Ecto neural progenitor cell (in vitro differentiated cells): ENCODE measurements at regions not wholly inside any gene's neighbourhood (a gene's known extent, or its start where the extent isn't known, plus 50 kb on each side); places are given as distances from the start of the nearest gene placed in this dataset.
"Not testable (repeated sequence)": the region's sequence is repeated elsewhere in the genome, so short reads cannot be mapped to it uniquely, and the experiment has no call there.

Experiments
- DNase-seq: peaks from one replicate; pipeline ENCODE4 v3.0.0-alpha.2; 2018; ENCODE audit warnings: low spot score

- DNase-seq: no peak
Measured at GRCh38 chr3:115388811-115389210, 234.5 kb upstream of the GAP43 start.

DNA sequence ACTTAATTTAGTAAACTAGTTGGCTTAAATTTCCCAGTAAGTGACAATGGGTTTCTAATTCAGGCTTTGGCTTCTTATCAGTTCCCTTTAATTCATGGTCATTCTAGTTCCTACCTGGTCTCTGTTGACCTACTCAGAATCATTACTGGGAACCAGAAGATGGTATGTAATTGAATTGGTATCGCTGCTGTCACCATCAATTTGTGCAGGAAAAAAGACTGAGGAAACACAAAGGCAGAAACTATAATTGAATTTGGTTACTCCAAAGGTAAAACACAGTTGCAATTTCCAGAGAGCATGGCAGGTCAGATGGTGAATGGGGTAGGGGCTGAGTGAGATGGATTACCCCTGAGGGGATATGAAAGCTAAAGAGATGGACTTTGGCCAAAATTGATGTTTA, 226.5 kb upstream of the GAP43 start:
- DNase-seq: no peak

GRCh38 chr3:115397433-115397832, 225.9 kb upstream of the GAP43 start:
- DNase-seq: no peak

- DNase-seq: no peak
Measured at GRCh38 chr3:115398506-115398905, 224.8 kb upstream of the GAP43 start.

DNA sequence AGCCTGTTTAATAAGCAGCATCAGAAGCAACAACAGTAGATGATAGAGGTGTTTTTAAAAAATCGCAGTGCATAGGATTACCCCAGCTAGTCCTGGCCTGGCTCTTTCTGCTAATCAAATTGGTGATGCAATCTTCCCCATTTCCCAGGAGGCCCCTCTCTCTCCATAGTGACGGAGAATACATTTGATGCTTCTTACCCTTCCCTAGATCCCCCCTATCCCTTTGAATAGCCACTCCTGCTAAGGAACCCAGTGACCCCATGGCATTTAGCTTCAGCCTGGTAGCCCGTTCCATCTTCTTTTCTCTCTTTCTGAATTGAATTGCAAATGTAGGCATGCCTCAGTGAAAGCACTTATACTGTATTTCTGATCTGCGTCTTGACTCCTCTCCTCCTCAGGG, 223.6 kb upstream of the GAP43 start:
- no peak for DNase-seq

DNA sequence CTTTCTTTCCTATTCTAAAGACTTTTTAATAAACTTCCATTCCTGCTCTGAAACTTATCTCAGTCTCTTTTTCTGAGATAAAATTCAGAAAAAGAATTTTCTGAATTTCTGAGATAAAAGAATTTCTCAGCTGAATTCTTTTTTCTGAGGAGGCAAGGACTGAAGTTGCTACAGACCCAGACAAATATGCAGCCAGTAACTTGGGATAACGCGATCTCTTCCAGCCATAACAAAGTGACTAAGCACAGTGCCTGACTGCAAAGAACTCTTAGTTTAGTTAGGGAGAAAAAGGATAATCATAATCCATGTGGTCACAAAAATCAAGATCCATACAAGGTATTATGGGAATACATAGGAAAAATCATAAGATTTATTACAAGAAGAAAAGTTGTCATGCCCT, 222.0 kb upstream of the GAP43 start:
- no peak for DNase-seq

DNA sequence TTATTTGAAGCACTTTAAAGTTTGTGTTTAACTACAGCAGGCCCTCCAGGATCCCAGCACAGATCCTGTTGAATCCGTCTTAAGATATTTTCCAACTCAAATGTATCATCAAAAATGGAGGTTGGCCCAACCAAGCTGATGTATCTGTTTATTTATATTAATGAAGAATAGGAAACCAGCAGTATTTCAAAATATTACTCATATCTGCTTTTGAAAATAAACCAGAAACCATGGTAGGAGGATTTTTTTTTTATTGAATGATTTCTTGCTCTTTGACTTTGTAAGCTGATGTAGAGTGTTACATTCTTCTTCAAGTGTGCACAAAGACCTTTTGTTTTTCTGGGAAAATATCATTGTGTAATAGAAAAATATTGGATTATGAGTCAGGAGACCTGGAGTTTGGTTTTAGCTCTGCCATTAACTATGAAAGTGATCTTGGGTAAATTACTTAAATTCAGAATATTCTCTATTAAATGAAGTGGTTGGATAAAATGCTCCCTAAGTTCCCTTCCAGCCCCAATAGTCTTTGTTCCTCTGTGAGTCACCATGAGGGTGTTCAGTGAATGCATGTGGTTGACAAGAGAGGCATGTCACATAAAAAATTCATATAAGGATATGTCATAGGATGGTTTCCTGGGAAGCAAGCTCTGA, 221.3 kb upstream of the GAP43 start:
- DNase-seq: no peak

DNA sequence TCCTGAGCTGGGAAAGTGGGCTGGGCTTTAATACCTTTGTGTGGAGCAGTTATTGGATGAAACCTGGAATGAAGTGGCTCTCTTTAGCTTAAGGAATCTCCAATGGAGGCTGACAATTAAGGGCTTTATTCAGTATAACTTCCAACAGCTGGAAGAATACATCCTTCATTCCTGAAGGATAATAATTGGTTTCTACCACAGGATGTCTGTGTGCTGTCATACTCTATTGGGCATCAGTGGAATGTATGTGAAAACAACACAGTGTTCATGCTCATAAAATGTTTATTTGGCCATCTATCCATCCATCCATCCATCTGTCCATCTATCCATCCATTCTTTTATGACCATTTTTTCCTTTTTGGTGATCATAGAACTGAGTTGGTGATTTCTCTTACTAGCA, 220.7 kb upstream of the GAP43 start:
- DNase-seq: no peak

- DNase-seq: no peak
Measured at GRCh38 chr3:115403786-115404185, 219.5 kb upstream of the GAP43 start.

GRCh38 chr3:115409596-115409995, 213.7 kb upstream of the GAP43 start:
- DNase-seq: no peak

DNA sequence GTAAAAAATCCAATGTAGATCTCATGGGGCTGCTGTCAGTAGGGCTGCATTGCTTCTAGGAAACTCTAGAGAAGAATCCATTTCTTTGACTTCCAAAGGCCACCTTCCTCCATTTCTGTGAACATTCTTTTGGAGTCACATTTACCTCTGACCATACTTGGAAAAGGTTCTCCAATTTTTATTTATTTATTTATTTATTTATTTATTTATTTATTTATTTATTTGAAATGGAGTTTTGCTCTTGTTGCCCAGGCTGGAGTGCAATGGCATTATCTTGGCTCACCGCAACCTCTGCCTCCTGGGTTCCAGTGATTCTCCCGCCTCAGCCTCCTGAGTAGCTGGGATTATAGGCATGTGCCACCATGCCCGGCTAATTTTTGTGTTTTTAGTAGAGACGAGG, 208.7 kb upstream of the GAP43 start:
- DNase-seq: not testable (repeated sequence)

DNA sequence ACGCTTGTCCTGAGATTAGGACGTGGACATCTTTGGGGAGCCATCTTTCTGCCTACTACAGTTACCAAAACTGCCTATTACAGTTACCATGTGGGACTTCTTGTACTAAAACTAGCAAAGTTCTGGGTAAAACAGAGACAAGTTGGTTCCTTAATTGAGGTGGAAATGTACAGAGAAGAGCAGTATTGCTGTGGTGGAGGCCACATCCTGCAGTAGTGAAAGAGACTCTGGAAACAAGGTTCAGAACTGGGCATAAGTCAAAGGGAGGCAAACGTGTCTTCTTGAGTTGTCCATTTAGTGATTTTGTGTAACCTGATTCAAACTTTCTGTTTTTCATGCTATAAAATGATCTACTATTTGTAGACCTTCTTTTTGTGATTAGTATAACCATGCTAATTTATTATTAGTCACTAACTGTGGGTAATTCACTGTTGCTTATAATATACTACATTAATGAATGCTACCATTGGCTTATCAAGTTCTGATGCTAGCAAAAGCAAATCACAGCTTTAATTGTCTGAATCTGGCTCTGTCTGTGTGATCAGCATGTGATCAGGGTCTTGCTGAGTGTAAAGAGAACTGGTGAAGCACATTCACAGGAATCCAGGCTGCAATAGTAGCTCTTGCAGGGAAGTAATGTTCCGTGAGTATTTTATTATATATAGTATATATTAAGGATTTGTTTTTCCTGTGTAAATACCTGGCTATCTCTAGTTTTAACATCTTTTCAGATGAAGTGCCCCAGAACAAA, 207.9 kb upstream of the GAP43 start:
- no peak for DNase-seq

- no peak for DNase-seq
Measured at GRCh38 chr3:115418583-115418982, 204.7 kb upstream of the GAP43 start.

DNA sequence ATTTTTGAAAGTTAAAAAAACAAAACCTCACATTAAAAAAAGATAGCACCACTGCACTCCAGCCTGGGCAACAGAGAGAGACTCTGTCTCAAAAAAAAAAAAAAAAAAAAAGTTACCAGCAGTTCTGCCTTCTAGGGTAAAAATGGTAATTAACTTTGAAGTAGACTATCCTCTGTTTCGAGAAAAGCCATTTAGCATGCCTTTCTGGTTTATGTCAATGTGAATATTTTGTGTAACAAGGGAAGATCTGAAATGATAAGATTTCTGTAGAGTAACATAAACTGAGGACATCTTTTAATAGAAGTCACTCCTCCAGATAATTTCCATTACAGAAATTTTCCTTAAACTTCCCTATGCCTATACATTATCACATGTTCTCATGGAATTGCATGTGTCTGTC, 203.2 kb upstream of the GAP43 start:
- no peak for DNase-seq

DNA sequence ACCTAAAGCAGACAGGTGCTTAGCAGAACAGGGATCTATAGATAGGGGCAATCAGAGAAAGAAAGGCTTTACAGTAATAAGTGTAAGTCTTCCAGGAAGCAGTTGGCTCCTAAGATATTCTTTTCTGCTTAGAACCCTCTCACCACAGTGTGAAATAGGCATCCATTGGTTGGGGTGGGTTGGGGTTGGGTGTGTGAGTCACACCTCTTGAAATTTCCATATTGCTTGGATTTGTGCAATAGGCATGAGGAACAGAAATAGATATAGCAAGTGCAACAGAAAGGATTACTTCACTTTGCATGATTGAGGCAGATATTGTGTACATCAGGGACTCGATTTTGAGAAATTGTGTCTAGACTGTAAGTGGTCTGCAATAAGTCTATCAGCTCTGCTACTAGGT, 200.1 kb upstream of the GAP43 start:
- no peak for DNase-seq

- DNase-seq: no peak
Measured at GRCh38 chr3:115428841-115429240, 194.5 kb upstream of the GAP43 start.

DNA sequence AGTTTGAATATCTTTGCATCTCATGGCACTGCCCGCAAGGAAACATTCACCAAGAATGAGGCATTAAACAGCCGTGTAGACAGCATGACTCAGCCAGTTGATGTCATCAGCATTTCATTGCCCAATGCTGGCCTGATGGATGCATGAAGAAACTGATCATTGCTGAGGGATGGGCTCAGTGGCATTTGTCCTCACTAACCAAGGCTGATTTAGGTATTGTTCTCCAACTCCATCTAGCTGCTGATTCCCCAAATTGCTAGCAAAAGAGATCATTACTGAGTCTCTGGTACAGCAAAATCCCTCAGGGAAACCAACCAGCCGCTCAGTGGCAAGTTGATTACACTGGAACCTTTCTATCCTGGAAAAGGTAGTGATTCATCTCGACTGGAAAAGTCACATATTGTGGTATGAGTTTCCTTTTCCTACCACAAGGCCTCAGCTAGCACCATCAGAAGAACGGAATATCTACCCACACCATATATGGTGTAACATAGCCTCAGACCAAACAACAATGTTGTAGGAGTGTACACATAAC, 186.5 kb upstream of the GAP43 start:
- no peak for DNase-seq

- DNase-seq: no peak
Measured at GRCh38 chr3:115438799-115439198, 184.5 kb upstream of the GAP43 start.

GRCh38 chr3:115445559-115445958, 177.8 kb upstream of the GAP43 start:
- DNase-seq: no peak

GRCh38 chr3:115448851-115449250, 174.5 kb upstream of the GAP43 start:
- DNase-seq: no peak

GRCh38 chr3:115450036-115450435, 173.3 kb upstream of the GAP43 start:
- no peak for DNase-seq

DNA sequence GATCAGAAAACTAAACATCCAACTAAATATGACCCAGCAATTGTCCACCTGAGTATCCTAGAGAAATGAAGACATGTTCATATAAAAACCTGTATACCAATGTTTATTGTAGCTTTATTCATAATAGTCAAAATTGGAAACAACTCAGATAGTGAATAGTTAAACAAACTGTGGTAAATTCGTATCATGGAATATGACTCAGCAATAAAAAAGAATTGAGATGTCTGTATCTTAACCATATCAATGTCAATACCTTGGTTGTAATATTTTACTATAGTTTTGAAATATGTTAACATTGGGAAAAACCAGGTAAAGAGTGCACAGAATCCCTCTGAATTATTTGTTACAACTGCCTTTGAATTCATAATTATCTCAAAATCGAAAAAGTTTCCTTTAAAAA, 159.3 kb upstream of the GAP43 start:
- no peak for DNase-seq

GRCh38 chr3:115469649-115470048, 153.7 kb upstream of the GAP43 start:
- DNase-seq: no peak

DNA sequence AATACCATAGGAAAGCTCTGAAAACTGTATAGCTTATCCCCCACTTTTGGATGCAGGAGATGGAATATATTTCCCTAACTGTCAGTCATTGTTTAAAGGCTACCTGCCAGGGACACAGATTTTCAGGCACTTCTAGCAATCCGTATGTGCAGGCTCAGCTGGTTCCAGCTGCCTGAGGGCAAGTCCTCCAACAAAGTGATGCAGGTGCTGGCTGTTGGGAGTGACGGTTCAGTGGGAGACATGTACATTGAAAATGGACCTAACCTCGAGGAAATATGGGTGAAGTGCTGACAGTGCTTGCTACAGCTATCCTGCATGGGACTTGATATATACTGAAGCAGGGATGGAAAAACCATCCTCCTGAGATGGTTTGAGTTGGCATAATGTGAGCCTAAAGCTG, 153.1 kb upstream of the GAP43 start:
- DNase-seq: no peak
